Panc1 (cell line): ENCODE measurements at regions not wholly inside any gene's neighbourhood (a gene's known extent, or its start where the extent isn't known, plus 50 kb on each side); places are given as distances from the start of the nearest gene placed in this dataset.

Source experiments
- ATAC-seq: fragments of 200-7000 bp; cut with Tn5 transposase; 2 replicates; pipeline ENCODE4 v1.9.1; 2020; ENCODE audit warnings: mild to moderate bottlenecking, moderate library complexity
- BruUV-seq: library from RNA; stranded (reverse); fragments of 400-500 nt; replicated peaks from 2 replicates; lab custom pipeline; 2021; lab: Mats Ljungman, UMichigan
- CTCF ChIA-PET: fragments of 300-600 bp; sonication (Branson Sonifier 250); formaldehyde crosslinking; loops from one replicate; lab custom pipeline; 2022; ENCODE audit warnings: antibody characterized with exemption; lab: Charles Lee
- POLR2A ChIA-PET: fragments of 300-600 bp; sonication (Branson Sonifier 250); formaldehyde crosslinking; loops from one replicate; lab custom pipeline; 2022; ENCODE audit warnings: antibody characterized with exemption; lab: Charles Lee
- DNase-seq: peaks from one replicate; pipeline ENCODE4 v3.0.0-alpha.2; 2010; ENCODE audit warnings: low read depth, low spot score
- H3K27ac ChIP-seq: 2 replicates; pipeline ENCODE4 v1.5.1; 2011; ENCODE audit warnings: mild to moderate bottlenecking, low read length, inconsistent platforms
- H3K27me3 ChIP-seq: fragments of 200-500 bp; sonication (Bioruptor generic); 2 replicates; pipeline ENCODE4 v1.6.0; 2014; ENCODE audit warnings: low read length, inconsistent platforms; ENCODE audit not compliant: control insufficient read depth, insufficient read depth
- H3K36me3 ChIP-seq: fragments of 200-500 bp; sonication (Bioruptor generic); 2 replicates; pipeline ENCODE4 v1.5.1; 2014; ENCODE audit warnings: inconsistent platforms, mild to moderate bottlenecking, low read length, moderate library complexity; ENCODE audit not compliant: control insufficient read depth, insufficient read depth
- H3K4me1 ChIP-seq: 2 replicates; pipeline ENCODE4 v1.5.1; 2011; ENCODE audit warnings: inconsistent platforms, mild to moderate bottlenecking, low read length, moderate library complexity; ENCODE audit not compliant: control insufficient read depth, insufficient read depth
- H3K4me3 ChIP-seq, 2 experiments: 2 replicates each; pipeline ENCODE4 v1.5.1; 2011 to 2012; ENCODE audit warnings: low read depth in 2 of 2, low read length in 2 of 2, mild to moderate bottlenecking in 2 of 2, inconsistent platforms in 1 of 2, moderate library complexity in 1 of 2
- H3K9me3 ChIP-seq: fragments of 200-500 bp; sonication (Bioruptor generic); 2 replicates; pipeline ENCODE4 v1.5.1; 2014; ENCODE audit warnings: low read depth, mild to moderate bottlenecking, inconsistent platforms, low read length, moderate library complexity; ENCODE audit not compliant: control insufficient read depth, insufficient read depth
- POLR2AphosphoS5 ChIP-seq: IDR thresholded peaks from 2 replicates; pipeline ENCODE4 v1.6.1; 2012; ENCODE audit warnings: mild to moderate bottlenecking, low read depth, low read length, moderate library complexity
- REST ChIP-seq, 2 experiments: IDR thresholded peaks; 2 replicates each; pipeline ENCODE4 v1.6.1; 2011 to 2012; ENCODE audit warnings: low read depth in 2 of 2, control low read depth in 1 of 2, low read length in 1 of 2, mild to moderate bottlenecking in 1 of 2, moderate library complexity in 1 of 2; ENCODE audit not compliant: insufficient read depth in 1 of 2
- SIN3A ChIP-seq: IDR thresholded peaks from 2 replicates; pipeline ENCODE4 v1.6.1; 2012; ENCODE audit warnings: low read depth, mild to moderate bottlenecking, low read length, moderate library complexity, borderline replicate concordance; ENCODE audit not compliant: insufficient read depth
- TCF7L2 ChIP-seq: IDR thresholded peaks from 2 replicates; pipeline ENCODE4 v1.6.1; 2011; ENCODE audit warnings: mild to moderate bottlenecking, low read depth, low read length, inconsistent platforms
- in situ Hi-C: cut with HindIII; loops from 2 replicates; pipeline ENCODE4 v1.10.0; 2016; ENCODE audit warnings: low sequenced_read_pairs, low pct_unique_long_range_greater_than_20kb
- intact Hi-C: fragments of 100-400 bp; cut with micrococcal nuclease; formaldehyde crosslinking; loops from one replicate; pipeline ENCODE4 v1.10.0; 2022; ENCODE audit not compliant: unreplicated experiment
- TF ChIP-seq, protein P1 (sequence below): fragments of 450-650 bp; IDR thresholded peaks from 2 replicates; pipeline ENCODE4 v1.5.1; 2017; ENCODE audit warnings: mild to moderate bottlenecking

DNA sequence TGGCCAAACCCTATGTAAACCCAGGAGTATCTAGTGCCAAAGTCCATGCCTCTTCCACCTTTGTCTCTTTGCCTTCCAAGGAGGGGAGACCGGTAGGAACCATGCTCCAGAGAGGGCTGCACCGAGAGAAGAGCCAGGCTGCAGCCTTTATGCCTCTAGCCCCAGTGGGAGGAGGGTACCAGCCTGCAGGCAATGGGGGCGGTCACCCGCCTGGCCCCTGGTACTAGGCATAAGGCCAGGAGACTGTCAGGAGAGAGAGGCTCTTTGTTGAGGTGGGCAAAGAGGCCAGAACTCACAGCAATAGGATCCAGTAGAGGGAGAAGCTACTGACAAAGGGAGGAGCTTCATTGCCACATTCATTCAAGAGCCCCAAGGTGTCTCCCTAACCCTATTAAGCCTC, 146.6 kb upstream of the PDE1C start:
- TF ChIP-seq SIN3A (no peak), POLR2AphosphoS5 (no peak), TCF7L2 (no peak), REST (IDR thresholded peaks at IDR 0.05; ENCODE audit: insufficient read depth in 1 of 2, low read depth in 2 of 2, low read length in 1 of 2) (no peak)
- TF ChIP-seq, protein P1, sequence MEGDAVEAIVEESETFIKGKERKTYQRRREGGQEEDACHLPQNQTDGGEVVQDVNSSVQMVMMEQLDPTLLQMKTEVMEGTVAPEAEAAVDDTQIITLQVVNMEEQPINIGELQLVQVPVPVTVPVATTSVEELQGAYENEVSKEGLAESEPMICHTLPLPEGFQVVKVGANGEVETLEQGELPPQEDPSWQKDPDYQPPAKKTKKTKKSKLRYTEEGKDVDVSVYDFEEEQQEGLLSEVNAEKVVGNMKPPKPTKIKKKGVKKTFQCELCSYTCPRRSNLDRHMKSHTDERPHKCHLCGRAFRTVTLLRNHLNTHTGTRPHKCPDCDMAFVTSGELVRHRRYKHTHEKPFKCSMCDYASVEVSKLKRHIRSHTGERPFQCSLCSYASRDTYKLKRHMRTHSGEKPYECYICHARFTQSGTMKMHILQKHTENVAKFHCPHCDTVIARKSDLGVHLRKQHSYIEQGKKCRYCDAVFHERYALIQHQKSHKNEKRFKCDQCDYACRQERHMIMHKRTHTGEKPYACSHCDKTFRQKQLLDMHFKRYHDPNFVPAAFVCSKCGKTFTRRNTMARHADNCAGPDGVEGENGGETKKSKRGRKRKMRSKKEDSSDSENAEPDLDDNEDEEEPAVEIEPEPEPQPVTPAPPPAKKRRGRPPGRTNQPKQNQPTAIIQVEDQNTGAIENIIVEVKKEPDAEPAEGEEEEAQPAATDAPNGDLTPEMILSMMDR, result no peak
- Histone ChIP-seq H3K27me3 (peaks cover 14% of the 10 kb centered on the region), H3K36me3 (no peaks in the 10 kb centered on the region), H3K27ac (no peak overlapping the region), H3K4me3 (no peak overlapping the region), H3K9me3 (no peaks in the 10 kb centered on the region), H3K4me1 (no peaks in the 10 kb centered on the region)
- ChIA-PET CTCF (interaction anchor here (1.2 kb wide), 1 partner anchor 131 kb away, joined by 17 read pairs; no protein-coding TSS in a partner anchor), POLR2A (no interaction called here)
- intact Hi-C loops (loop anchor here (10.0 kb wide), 1 partner anchor 1082 kb away; no protein-coding TSS in a partner anchor), in situ Hi-C loops (no loop called here)
- no TSS peak for BruUV-seq
- ATAC-seq (no peak), DNase-seq (no peak)

DNA sequence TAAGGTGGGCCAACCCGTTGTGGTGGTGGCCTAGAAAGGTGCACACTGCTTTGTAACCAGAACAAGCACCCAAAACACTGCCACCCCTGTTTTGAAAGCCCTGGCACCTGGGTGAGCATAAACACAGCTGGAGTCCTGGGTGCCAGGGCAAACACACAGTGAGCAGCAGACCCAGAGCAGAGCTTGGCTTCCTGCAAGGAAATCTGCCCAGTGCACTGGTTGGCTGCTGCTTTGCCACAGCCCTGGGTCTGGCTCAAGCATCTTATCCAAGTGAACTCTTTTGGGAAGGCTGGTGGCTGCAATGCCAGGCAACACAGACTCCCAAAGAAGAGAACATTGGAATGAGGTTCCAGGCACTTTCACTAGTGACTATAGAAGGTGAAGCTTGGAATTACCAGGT, 145.5 kb upstream of the PDE1C start:
- CTCF ChIA-PET, result interaction anchor here (0.6 kb wide), 1 partner anchor 734 kb away, joined by 3 read pairs; no protein-coding TSS in a partner anchor
- H3K4me1 ChIP-seq, result no peaks in the 10 kb centered on the region
- TF ChIP-seq SIN3A (no peak), TCF7L2 (no peak), POLR2AphosphoS5 (no peak), REST (IDR thresholded peaks at IDR 0.05; ENCODE audit: insufficient read depth in 1 of 2, low read depth in 2 of 2, low read length in 1 of 2) (no peak)
- TF ChIP-seq, protein P1, result no peak
- H3K36me3 ChIP-seq, result no peaks in the 10 kb centered on the region
- DNase-seq (no peak), ATAC-seq (no peak)
- H3K4me3 ChIP-seq, result no peak overlapping the region
- no peak overlapping the region for H3K27ac ChIP-seq
- intact Hi-C loops, result loop anchor here (10.0 kb wide), 1 partner anchor 1081 kb away; no protein-coding TSS in a partner anchor
- POLR2A ChIA-PET, result no interaction called here
- no peaks in the 10 kb centered on the region for H3K9me3 ChIP-seq
- peaks cover 14% of the 10 kb centered on the region for H3K27me3 ChIP-seq
- in situ Hi-C loops, result no loop called here
- no TSS peak for BruUV-seq
